NCI-H2196 (cell line): ENCODE measurements at regions not wholly inside any gene's neighbourhood (a gene's known extent, or its start where the extent isn't known, plus 50 kb on each side); places are given as distances from the start of the nearest gene placed in this dataset.

Experiments used
- DNase-seq: peaks from one replicate; lab custom pipeline; 2025; ENCODE audit not compliant: unreplicated experiment; lab: John Stamatoyannopoulos, UW

DNA sequence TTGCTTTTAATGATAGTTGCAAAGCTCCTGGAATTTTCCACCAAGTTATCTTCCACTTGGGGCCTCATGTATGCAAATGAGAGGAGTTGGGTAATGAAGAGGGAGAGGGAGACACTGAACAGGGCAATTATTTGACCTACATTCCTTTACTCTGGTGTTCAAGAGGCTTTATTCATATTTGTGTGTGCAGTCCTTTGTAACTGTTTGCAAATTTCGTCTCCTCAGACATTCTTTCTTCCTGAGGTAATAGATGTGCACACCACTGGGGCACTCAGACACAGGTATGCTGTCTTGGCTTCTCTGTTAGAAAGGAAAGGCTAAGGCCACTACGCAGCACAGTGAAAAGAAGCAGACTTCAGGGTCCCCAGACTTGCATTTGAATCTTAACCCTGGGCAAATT lies 189.7 kb upstream of the IL12A start:
- no peak for DNase-seq

DNA sequence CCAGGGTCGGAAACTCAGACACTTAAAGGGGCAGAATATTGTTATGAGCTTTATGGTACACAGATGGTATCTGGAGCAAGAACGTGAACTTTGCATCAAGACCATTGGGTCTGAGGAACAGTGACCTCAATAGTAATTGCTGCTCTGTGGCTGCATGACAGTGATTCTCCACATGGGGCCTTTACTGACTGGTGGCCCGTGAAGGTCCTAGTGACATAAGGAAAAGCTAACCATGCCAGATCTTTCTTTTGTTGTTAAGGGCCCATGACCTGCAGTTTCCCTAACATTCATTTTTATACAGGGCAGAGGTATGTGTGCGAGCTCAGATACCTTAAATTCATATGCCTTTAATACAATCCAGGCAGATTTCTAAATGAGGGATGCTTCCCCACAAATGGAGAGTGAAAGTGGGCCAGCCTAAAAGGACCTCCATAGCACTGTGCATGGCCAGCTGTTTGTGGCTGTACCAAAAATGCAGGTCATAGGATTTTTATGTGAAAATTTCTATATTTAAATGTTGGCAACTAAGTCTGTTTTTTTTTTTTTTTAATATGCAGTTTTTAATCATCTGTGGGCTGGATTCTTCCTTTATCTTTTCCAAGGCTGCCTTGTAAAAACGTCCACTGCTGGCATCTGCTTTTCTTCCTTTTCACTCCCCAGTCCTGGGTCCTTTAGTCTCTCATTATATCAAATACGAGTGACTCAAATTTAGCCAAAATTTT lies 188.0 kb upstream of the IL12A start:
- DNase-seq = no peak

DNA sequence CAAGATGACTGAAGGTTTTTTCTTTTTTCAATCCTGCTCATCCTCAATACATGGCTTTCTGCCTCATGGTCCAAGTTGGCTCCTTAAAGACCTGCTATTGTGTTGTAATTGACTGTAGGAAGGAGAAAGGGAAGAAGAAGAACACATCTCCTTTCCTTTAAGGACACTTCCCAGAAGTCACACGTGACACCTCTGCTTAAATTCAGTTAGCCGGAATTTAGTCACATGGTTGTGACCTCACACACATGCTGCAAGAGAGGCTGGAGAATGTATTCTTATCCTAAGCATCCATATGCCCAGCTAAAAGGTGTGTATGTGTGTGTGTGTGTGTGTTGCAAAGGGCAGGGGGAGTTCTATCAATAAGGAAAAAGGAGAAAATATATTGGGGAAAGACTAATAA lies 185.8 kb upstream of the IL12A start:
- DNase-seq = no peak

GRCh38 chr3:159803459-159803858 lies 185.2 kb upstream of the IL12A start:
- no peak for DNase-seq

DNA sequence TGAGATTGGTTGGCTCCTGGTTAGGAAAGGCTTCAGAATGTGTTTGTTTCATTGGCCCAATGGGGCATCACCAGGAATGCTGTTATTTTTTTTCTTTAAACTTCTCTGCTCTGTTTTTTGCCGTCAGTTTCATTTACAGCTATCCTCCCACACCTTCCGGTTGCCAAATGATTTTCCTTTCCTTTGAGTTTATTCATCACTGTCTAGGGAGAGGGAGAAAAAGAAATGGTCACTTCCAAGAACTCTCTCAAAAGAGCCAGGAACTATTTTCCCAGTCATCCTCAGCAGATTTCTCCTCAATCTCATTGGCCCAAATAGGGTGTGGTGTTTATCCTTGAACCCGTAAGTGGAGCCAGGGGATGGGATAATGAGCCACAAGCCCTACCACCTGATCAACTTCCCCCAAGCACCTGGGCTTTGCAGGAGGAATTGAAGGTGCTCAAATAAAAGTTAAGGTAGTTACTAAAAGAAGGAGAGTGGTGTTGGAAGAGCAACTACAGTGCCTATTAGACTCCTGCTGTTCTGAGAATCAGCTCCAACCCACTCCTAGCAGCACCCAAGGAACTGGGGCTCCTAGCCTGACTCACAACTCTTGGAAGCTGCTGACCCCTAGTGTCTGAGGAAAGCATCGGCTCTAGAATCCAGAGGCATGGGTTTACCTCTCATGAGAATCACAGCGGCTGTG lies 183.8 kb upstream of the IL12A start:
- DNase-seq = peak; percentile 95

GRCh38 chr3:159805411-159805772 lies 183.2 kb upstream of the IL12A start:
- DNase-seq = no peak

DNA sequence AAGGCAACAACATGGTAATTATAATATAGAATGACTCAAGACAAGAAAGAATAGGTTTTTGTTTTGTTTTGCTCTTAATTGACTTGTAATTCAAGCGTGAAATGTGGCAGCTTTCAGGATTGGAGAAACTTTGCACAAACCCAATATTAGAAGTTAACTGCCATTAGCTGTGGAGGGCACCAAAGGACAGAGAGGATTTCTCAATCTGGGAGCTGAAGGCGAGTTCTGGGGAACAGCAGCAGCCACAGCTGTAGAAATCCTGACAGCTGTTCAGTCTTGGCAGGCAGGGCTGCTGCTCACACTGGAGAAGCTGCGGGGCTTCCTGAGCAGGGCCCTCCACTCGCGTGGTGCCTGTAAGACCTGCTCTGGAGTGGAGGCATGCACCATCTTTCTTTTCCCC lies 182.2 kb upstream of the IL12A start:
- DNase-seq = no peak

GRCh38 chr3:159807137-159808040 lies 181.2 kb upstream of the IL12A start:
- no peak for DNase-seq

GRCh38 chr3:159813822-159814531 lies 174.7 kb upstream of the IL12A start:
- peak; percentile 58 for DNase-seq

DNA sequence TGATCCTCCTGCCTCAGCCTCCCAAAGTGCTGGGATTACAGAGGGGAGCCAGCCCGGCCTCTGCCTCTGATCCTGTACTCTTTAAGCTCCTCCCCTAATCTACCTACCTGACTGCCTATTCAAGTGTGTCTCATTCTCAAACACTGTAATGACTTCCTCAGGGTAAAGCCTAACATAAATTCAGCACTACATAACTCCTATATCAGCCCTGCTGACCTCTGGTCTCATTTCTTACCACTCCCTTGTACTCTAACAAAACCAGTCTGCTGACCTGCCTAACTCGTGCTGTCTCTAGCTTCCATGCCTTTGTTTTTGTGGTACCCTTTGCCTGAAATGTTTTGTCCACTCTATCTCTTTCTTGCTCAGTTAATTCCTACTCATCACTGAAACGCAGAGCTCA lies 172.1 kb upstream of the IL12A start:
- DNase-seq = no peak

DNA sequence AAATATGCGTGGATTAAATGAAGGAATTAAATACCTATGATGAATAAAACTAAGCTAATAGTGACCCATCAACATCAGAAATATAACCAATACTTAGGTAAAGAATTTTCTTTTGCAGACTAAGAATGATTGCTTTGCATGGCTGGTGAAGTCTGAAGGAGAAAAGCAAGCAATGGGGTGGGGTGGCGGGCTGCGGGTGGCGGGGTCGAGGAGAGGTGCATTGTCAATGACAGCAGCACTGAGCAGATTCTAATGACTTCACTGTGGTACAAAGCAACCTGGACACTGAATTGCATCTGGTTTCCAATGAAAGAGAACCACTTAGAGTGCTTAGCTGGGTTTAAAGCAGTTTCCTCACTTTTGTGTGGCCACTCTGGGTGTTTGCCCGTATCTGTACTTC lies 171.5 kb upstream of the IL12A start:
- DNase-seq = no peak

GRCh38 chr3:159817571-159817970 lies 171.1 kb upstream of the IL12A start:
- DNase-seq = no peak

DNA sequence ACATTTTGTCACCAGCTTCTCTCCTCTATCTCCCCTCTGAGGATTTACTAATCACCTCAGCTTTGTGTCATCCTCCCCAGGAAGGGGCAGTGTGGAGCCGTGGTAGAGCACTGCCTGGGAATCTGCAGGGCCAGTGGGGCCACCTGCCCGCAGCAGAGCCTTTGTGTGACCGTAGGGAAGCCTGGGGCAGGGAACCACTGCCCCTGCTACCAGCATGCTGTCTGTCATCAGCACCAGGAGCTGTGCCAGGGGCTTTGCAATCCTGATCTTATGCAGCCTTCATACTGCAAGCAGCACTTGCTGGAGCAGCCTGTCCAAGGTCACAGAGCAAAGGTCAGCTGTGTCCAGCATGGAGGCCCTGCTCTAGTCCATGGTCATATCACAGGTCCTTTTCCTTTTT lies 170.2 kb upstream of the IL12A start:
- DNase-seq = no peak

DNA sequence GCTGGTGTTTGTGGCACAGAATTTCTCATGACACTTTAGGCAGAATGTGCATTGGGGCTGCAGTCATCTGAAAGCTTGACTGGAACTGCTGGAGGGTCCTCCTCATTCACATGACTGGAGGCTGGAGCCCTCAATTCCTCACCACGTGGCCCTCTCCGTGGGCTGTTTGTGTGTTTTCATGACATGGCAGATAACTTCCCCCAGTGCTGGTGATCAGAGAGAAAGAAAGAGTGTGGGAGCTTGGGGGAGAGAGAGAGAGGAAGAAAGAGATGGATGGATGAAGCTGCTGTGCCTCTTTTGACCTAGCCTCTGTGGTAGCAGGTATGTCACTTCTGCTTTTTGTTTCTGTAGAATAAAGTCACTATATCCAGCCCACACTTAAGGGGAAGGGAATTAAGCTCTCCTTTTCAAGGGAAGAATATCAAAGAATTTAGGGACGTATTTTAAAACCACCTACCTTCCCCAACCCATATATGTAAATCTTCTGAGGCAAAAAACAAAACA lies 169.6 kb upstream of the IL12A start:
- no peak for DNase-seq

DNA sequence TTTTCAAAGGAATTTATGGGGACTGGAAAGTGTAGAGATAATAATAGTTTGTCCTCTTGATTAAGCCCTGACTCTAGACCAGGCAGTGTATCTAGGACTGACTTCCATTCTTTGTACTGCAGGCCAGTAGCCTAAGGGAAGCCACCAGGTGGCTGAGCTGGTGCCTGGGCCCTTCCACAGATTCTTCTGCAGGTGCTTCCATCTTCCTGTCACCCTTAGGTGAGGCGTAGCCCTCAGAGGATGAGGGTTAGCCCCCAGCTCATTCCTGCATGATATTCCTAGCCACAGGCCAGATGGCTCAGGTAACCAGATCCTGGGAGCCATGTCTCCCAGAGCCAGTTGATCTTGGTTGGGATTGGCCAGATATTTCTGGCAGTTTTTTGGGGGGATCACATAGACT lies 169.0 kb upstream of the IL12A start:
- no peak for DNase-seq

- DNase-seq = no peak
Measured at GRCh38 chr3:159821110-159821509, 167.5 kb upstream of the IL12A start.

- no peak for DNase-seq
Measured at GRCh38 chr3:159821736-159822135, 166.9 kb upstream of the IL12A start.

GRCh38 chr3:159823780-159824179 lies 164.9 kb upstream of the IL12A start:
- no peak for DNase-seq

- no peak for DNase-seq
Measured at GRCh38 chr3:159824333-159824732, 164.3 kb upstream of the IL12A start.

GRCh38 chr3:159825216-159825854 lies 163.3 kb upstream of the IL12A start:
- DNase-seq = peak; percentile 40

- DNase-seq = peak; percentile 94
Measured at GRCh38 chr3:159828542-159828943, 160.1 kb upstream of the IL12A start.
